ENCODE measurements at regions not wholly inside any gene's neighbourhood (a gene's known extent, or its start where the extent isn't known, plus 50 kb on each side); places are given as distances from the start of the nearest gene placed in this dataset.

DNA sequence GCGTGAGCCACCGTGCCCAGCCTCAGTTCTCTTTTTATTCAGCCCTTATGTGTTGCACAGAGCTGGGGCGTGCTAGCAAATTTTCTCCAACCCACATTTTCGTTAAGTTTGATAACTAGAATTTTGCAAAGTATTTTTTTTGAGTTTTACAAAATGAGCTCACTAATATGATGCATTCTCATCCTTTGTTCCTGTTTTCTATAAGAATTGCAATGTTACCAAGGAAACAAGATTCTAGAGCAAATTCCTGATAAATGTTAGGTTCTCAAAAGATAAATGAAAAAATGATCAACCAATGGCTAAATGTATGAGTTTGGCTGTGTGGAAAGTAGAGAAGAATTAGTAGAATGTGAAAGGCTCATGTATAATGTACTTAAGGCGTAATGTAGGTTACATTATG lies 529.8 kb downstream of the MAFB start:
- H3K27ac Mint-ChIP-seq = no peak overlapping the region
- H3K4me1 Mint-ChIP-seq (ENCODE audit: low read depth) = no peaks in the 10 kb centered on the region
- TF ChIP-seq, protein P1, sequence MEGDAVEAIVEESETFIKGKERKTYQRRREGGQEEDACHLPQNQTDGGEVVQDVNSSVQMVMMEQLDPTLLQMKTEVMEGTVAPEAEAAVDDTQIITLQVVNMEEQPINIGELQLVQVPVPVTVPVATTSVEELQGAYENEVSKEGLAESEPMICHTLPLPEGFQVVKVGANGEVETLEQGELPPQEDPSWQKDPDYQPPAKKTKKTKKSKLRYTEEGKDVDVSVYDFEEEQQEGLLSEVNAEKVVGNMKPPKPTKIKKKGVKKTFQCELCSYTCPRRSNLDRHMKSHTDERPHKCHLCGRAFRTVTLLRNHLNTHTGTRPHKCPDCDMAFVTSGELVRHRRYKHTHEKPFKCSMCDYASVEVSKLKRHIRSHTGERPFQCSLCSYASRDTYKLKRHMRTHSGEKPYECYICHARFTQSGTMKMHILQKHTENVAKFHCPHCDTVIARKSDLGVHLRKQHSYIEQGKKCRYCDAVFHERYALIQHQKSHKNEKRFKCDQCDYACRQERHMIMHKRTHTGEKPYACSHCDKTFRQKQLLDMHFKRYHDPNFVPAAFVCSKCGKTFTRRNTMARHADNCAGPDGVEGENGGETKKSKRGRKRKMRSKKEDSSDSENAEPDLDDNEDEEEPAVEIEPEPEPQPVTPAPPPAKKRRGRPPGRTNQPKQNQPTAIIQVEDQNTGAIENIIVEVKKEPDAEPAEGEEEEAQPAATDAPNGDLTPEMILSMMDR (IDR thresholded peaks at IDR 0.05) = no peak
- no peak for DNase-seq
- no peaks in the 10 kb centered on the region for H3K27me3 Mint-ChIP-seq (ENCODE audit: insufficient read depth)
- no peaks in the 10 kb centered on the region for H3K36me3 Mint-ChIP-seq (ENCODE audit: low read depth)
- no peak overlapping the region for H3K4me3 Mint-ChIP-seq
- H3K9me3 Mint-ChIP-seq = peaks cover 13% of the 10 kb centered on the region

DNA sequence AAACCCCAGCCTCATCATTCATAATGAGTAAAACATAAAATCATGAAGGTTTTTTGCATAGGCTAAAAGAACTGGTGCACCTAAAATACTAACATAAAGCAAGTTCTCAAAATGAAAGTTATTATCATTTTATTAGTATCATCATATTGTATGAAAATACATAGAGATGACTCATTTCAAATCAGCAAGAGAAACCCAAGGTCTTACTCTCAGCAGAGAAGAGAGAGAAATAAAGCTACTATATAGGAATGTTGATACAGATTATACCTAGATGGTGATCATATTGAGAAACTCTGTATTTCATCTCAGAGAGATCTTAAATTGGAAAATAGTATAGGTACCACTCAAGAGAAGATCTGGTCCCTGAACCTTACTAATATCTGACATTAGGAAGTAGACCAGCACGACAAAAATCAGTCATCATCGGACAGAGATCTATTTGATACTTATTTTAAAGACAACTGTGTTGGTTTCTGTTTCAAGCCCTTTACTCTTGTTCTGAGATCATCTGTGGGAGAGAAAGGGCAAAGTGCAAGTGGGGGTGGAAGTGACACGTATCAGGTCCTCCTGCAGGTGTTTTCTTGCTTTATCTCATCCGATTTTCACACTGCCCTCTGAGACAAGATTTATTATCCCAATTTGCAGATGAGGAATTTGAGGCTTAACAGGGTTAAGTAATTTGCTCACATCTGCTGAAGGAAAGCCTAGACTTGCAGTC lies 532.3 kb downstream of the MAFB start:
- Mint-ChIP-seq H3K4me3 (no peak overlapping the region), H3K4me1 (ENCODE audit: low read depth) (no peaks in the 10 kb centered on the region), H3K27me3 (ENCODE audit: insufficient read depth) (no peaks in the 10 kb centered on the region), H3K27ac (no peak overlapping the region), H3K9me3 (peaks cover 22% of the 10 kb centered on the region), H3K36me3 (ENCODE audit: low read depth) (no peaks in the 10 kb centered on the region)
- DNase-seq = no peak
- TF ChIP-seq, protein P1 (IDR thresholded peaks at IDR 0.05) = no peak

DNA sequence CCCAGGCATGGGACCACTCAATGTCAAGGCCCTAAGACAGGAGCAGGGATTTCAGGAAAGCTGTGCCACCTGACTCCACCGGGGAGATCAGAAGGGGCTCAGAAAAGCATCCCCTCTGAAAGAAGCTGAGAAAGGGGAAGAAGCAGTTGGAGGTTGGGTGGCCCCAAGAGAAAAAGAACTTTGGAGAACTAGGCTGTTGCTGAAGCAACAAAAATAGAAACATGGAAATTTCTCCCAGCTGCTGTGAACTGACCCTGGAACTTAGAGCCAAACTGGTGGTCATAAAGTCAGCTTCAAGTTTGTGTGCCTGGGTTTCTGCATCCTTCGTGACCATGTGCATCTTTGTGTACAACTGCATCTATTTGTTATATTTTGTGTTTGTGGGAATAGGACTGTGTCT lies 534.5 kb downstream of the MAFB start:
- DNase-seq = no peak
- Mint-ChIP-seq H3K27me3 (ENCODE audit: insufficient read depth) (no peaks in the 10 kb centered on the region), H3K36me3 (ENCODE audit: low read depth) (no peaks in the 10 kb centered on the region), H3K27ac (no peak overlapping the region), H3K9me3 (peaks cover 36% of the 10 kb centered on the region), H3K4me1 (ENCODE audit: low read depth) (no peaks in the 10 kb centered on the region), H3K4me3 (no peak overlapping the region)
- TF ChIP-seq, protein P1 (IDR thresholded peaks at IDR 0.05) = no peak

DNA sequence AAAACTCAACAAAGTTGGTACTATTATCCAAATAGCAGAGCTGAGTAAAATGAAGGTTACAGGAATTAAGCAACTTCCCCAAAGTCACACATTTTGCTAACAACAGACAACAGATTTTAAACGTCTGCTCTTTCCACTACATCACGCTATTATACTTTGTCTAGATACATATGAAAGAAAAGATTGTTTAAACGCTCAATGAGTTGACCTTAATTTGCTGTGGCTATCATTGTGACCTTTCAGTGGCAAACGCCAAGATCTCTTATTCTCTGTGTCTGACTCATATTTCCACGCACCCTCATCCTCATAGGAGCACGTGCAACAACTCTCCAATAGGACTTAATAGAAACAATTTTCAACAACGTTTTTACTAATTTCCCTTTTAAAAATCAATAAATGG lies 540.1 kb downstream of the MAFB start:
- H3K4me1 Mint-ChIP-seq (ENCODE audit: low read depth) = no peaks in the 10 kb centered on the region
- no peak overlapping the region for H3K27ac Mint-ChIP-seq
- H3K27me3 Mint-ChIP-seq (ENCODE audit: insufficient read depth) = no peaks in the 10 kb centered on the region
- no peak overlapping the region for H3K4me3 Mint-ChIP-seq
- H3K36me3 Mint-ChIP-seq (ENCODE audit: low read depth) = no peaks in the 10 kb centered on the region
- TF ChIP-seq, protein P1 (IDR thresholded peaks at IDR 0.05) = no peak
- DNase-seq = no peak
- H3K9me3 Mint-ChIP-seq = peaks cover 56% of the 10 kb centered on the region

DNA sequence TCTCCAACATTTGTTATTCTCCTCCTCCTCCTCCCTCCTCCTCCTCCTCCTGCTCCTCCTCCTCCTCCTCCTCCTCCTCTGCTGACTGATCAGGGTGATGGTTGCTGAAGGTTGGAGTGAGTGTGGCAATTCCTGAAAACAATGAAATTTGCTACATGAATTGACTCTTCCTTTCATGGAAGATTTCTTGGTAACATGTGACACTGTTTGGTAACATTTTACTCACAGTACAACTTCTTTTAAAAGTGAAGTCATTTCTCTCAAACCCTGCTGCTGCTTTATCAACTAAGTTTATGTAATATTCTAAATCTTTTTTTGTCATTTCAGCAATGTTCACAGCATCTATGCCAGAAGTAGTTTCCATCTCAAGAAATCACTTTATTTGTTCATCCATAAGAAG lies 543.0 kb downstream of the MAFB start:
- Mint-ChIP-seq H3K4me3 (no peak overlapping the region), H3K27me3 (ENCODE audit: insufficient read depth) (no peaks in the 10 kb centered on the region), H3K36me3 (ENCODE audit: low read depth) (no peaks in the 10 kb centered on the region), H3K27ac (no peak overlapping the region), H3K9me3 (peaks cover 45% of the 10 kb centered on the region), H3K4me1 (ENCODE audit: low read depth) (no peaks in the 10 kb centered on the region)
- TF ChIP-seq, protein P1 (IDR thresholded peaks at IDR 0.05) = no peak
- no peak for DNase-seq
